Ishikawa (cell line): ENCODE measurements at regions not wholly inside any gene's neighbourhood (a gene's known extent, or its start where the extent isn't known, plus 50 kb on each side); places are given as distances from the start of the nearest gene placed in this dataset.

Experiments used
- CEBPB ChIP-seq: IDR thresholded peaks from 2 replicates; pipeline ENCODE4 v1.6.1; 2012
- CREB1 ChIP-seq: IDR thresholded peaks from 2 replicates; pipeline ENCODE4 v1.6.1; 2012; ENCODE audit warnings: low read depth
- EGR1 ChIP-seq: IDR thresholded peaks from 2 replicates; pipeline ENCODE4 v1.6.1; 2012
- EP300 ChIP-seq: IDR thresholded peaks from 2 replicates; pipeline ENCODE4 v1.6.1; 2012; ENCODE audit warnings: borderline replicate concordance
- FOXM1 ChIP-seq: IDR thresholded peaks from 2 replicates; pipeline ENCODE4 v1.6.1; 2012; ENCODE audit warnings: low read depth, borderline replicate concordance
- MAX ChIP-seq: IDR thresholded peaks from 2 replicates; pipeline ENCODE4 v1.6.1; 2012
- NFIC ChIP-seq: IDR thresholded peaks from 2 replicates; pipeline ENCODE4 v1.6.1; 2012
- RAD21 ChIP-seq: IDR thresholded peaks from 2 replicates; pipeline ENCODE4 v1.6.1; 2012; ENCODE audit warnings: low read depth
- REST ChIP-seq: IDR thresholded peaks from 2 replicates; pipeline ENCODE4 v1.6.1; 2012; ENCODE audit warnings: low read depth, mild to moderate bottlenecking
- TAF1 ChIP-seq: IDR thresholded peaks from 2 replicates; pipeline ENCODE4 v1.6.1; 2012; ENCODE audit warnings: low read depth, mild to moderate bottlenecking
- TCF12 ChIP-seq: IDR thresholded peaks from 2 replicates; pipeline ENCODE4 v1.6.1; 2012; ENCODE audit warnings: low read depth
- TEAD4 ChIP-seq: IDR thresholded peaks from 2 replicates; pipeline ENCODE4 v1.6.1; 2012
- USF1 ChIP-seq: IDR thresholded peaks from 2 replicates; pipeline ENCODE4 v1.6.1; 2012
- YY1 ChIP-seq: IDR thresholded peaks from 2 replicates; pipeline ENCODE4 v1.6.1; 2012; ENCODE audit warnings: low read depth
- ZBTB7A ChIP-seq: IDR thresholded peaks from 2 replicates; pipeline ENCODE4 v1.6.1; 2012; ENCODE audit warnings: low read depth

- no peak for TF ChIP-seq NFIC
- no peak for TF ChIP-seq CREB1
- TF ChIP-seq ZBTB7A = no peak
- no peak for TF ChIP-seq TAF1
- TF ChIP-seq YY1 = no peak
- no peak for TF ChIP-seq TCF12
- no peak for TF ChIP-seq EGR1
- TF ChIP-seq MAX = no peak
- no peak for TF ChIP-seq TEAD4
- no peak for TF ChIP-seq FOXM1
- no peak for TF ChIP-seq REST
- no peak for TF ChIP-seq EP300
These were observed 348.5 kb upstream of the ACTBL2 start for GRCh38 chr5:57831090-57831489.

- TF ChIP-seq TAF1 = no peak
- TF ChIP-seq CREB1 = no peak
- TF ChIP-seq USF1 = no peak
- TF ChIP-seq REST = no peak
- no peak for TF ChIP-seq TEAD4
- no peak for TF ChIP-seq RAD21
- TF ChIP-seq TCF12 = no peak
- TF ChIP-seq EP300 = no peak
- TF ChIP-seq CEBPB = no peak
- no peak for TF ChIP-seq MAX
- TF ChIP-seq NFIC = no peak
- no peak for TF ChIP-seq YY1
- no peak for TF ChIP-seq ZBTB7A
- no peak for TF ChIP-seq FOXM1
- no peak for TF ChIP-seq EGR1
These were observed 345.6 kb upstream of the ACTBL2 start for GRCh38 chr5:57828221-57828620.

- no peak; the same call in 1 of the 2 replicates for TF ChIP-seq MAX
- peak; percentile 100 for TF ChIP-seq NFIC
- TF ChIP-seq ZBTB7A = no peak
- no peak for TF ChIP-seq TAF1
- peak; percentile 24 for TF ChIP-seq RAD21
- TF ChIP-seq YY1 = 0 out of 2 replicates have a peak, but pooled peaks have one; percentile 31
- TF ChIP-seq TCF12 = peak; percentile 100
- TF ChIP-seq FOXM1 = peak; percentile 100
- TF ChIP-seq CREB1 = no peak
- TF ChIP-seq REST = 0 out of 2 replicates have a peak, but pooled peaks have one; percentile 24
- TF ChIP-seq EGR1 = no peak
- peak; percentile 100 for TF ChIP-seq EP300
- TF ChIP-seq CEBPB = peak; percentile 89
- TF ChIP-seq TEAD4 = peak; percentile 100
- 0 out of 2 replicates have a peak, but pooled peaks have one; percentile 17 for TF ChIP-seq USF1
These were observed 342.5 kb upstream of the ACTBL2 start for GRCh38 chr5:57825031-57825686.

- TF ChIP-seq FOXM1 (no peak), ZBTB7A (no peak), NFIC (no peak), RAD21 (no peak), YY1 (peak; percentile 31; the same call in 1 of the 2 replicates), EGR1 (no peak)
These were observed 342.0 kb upstream of the ACTBL2 start for GRCh38 chr5:57824623-57825022.
